ENCODE measurements at regions not wholly inside any gene's neighbourhood (a gene's known extent, or its start where the extent isn't known, plus 50 kb on each side); places are given as distances from the start of the nearest gene placed in this dataset.
"Not testable (repeated sequence)": the region's sequence is repeated elsewhere in the genome, so short reads cannot be mapped to it uniquely, and the experiment has no call there.

DNA sequence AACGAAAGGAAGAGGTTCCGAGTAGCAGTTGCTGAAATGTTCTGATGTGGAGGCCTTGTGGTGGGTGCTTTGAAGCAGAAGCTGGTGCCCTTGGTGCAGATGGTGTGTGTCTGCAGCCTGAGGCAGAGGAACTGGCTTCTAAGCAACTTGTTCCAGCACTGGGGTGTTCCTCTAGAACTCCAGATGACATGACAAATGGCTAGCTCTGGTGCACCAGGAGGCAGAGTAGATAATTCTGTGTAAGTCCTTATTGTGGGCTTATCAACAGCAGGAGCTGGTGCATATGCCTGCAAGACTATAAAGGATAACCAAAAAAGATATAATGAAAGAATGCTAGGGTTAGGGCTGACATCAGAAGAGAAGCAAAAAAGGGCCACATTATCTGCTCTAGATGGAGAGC is 76.5 kb downstream of the ARL5B start:
- DNase-seq = no peak

DNA sequence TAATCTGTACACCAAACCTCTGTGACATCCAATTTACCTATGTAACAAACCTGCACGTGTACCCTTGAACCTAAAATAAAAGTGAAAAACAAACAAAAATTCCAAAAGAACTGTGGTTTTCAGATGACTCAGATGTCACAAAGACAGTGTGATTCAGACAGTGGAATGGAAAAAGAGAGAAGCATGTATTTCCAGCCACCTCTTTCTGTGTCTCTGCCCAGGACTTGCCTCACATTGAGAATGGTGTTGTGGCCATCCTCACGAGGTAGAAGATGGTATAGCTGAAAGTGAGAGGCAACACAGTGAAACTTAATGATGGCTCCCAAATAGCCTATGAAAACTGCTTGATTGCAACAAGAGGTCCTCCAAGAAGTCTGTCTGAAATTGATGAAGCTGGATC is 78.0 kb downstream of the ARL5B start:
- DNase-seq = no peak

DNA sequence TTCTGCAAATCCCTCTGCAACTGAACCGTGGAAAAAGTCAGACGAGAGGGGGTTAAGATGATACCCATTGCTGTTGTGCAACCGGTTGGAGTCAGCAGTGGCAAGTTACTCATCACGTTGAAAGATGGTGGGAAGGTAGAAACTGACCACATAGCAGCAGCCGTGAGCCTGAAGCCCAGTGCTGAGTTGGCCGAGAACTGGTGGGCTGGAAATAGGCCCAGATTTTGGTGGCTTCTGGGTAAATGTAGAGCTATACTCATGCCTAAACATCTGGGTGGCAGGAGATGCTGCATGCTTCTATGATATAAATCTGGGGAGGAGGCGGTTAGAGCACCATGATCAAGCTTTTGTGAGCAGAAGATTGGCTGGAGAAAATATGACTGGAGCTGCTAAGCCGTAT is 78.6 kb downstream of the ARL5B start:
- no peak for DNase-seq

DNA sequence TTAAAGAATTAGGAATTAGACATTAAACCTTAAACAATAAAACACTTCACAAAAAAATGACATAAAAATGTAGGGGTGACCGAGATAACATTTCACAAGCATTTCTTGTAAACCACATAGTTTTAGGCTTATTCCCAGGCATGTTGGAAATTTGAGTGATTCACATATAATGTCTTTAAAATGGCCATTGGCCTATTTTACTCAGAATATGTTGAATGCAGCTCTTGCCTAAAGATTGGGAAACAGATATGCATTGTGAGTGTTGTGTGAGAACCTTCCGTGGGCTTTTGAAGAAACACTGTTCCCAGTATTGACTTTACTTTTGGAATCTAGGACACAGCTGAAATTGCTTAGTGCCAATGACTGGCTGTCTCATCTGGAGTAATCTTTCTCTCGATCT is 79.6 kb downstream of the ARL5B start:
- no peak for DNase-seq

DNA sequence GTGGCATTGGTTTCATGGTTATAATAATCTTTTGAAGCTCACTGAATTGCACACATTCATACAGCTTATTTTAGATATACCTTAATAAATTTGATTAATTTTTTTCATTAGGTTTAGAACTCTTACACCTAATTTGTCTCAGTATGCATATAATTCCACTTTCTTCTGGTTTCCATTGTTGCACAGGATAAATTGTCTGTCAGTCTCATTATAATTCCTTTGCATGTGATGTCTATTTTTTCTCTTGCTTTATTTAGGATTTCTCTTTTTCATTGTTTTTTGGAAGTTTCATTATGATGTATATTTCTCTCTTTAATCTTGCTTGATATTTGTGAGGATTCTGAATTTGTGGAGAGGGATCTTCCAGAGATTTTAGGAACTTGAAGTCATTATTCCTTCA is 84.7 kb downstream of the ARL5B start:
- no peak for DNase-seq

DNA sequence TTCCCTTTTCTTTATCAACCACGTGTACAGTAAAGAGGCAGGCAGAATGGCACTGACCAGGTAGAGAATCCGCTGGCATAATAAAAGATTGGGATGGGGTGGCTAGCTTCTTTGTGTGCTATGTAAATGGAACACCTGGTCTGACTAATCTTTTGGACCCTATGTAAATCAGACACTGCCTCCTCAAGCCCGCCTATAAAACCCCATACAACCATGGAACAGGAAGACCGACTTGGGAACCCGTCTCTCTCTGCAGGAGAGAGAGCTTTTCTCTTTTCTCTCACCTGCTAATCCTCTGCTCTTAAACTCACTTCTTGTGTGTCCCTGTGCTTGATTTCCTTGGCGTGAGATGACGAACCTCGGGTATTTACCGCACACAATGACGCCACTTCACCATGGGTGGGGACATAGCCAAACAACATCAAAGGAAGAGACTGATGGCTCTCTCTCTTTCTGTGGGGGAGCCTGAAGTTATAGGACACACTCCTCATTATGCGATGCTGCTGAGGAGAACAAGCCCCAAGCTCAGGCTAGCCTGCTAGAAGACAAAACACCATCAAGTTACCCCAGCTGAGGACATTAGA is 94.2 kb downstream of the ARL5B start:
- DNase-seq = peak; percentile 73

DNA sequence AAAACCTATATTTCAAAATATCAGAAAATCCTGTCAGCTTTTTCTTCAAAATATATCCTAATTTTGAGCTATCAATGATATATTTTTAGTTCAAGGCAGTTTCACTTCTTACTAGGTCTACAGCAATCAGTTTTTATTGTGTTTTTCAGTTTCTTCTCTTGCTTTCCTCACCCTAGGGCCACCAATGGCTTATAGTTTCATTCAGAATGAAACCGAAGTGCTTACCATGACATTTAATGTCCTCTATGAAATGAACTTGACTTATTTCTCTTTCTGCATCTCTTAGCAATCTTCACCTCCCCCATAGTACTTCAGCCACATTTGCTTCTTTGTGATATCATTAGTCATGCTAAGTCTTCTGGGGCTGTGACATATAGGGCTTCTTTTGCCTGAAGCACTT is 100.3 kb downstream of the ARL5B start:
- no peak for DNase-seq

DNA sequence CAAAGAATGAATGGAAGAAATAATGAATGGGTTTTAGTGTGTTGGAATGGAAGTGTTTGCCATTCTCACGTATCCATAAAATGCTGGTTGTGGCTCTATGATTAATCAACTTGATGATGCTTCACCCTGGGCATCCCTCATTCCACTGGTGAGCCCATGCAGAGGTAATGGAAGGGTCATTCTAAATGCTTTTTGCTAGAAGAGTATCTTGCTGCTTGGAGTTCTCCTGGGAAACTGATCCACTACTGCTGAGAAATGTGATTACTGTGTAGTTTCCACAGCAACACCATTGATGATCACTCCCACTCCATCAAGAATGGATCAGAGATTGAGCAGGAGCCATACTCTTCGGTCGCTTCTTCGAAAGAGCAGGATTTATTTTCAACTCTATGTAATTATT is 101.6 kb downstream of the ARL5B start:
- DNase-seq = no peak

DNA sequence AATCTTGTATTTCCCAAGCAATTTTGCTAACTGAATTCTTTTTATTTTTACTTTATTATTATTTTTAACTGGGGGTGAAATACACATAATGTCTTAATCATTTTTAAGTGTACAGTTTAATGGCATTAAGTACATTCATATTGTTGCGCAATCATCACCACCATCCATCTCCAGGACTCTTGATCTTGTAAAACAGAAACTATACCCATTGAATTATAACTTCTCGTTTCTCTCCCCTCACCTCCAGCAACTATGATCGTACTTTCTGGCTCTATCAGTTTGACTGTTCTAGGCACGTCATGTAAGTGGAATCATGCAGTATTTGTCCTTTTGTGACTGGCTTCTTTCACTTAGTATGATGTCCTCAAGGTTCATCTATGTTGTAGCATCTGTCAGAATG is 108.8 kb downstream of the ARL5B start:
- no peak for DNase-seq

DNA sequence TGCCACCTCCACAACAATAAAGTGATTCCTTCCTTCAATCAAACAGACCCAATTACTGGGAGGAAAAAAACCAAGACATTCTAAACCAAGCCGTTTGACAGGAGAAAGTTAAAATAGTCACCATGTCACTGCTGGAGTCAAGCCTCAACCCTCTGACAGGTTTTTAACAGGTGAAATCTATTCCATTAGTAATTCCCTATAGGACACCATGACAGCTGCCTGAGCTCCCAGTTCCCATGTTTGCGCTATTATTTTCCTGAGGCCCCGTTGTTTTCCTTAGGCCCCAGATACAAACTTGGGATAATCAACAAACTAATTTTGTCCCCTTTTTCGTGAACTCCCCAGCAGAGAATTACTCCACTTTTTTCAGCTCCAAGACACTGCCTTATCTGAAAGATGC is 113.9 kb downstream of the ARL5B start:
- no peak for DNase-seq

DNA sequence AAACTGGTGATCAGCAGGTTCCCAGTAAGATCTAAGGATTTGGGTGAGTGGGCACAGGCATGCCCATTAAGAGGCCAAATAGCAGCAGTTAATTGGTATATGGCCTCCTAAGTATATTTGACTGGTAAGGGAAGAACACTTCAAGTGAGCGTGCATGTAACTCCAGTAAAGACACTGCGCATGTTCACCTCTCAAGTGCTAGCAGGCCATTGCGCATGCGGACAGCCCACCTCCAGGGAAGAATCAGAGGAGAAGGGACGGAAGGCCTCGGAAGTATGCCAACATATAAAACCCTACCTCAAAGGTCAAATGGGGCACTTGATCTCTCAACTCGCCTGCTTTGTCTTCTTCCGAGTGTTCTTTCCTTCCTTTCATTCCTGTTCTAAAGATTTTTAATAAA is 118.0 kb downstream of the ARL5B start:
- DNase-seq = no peak

DNA sequence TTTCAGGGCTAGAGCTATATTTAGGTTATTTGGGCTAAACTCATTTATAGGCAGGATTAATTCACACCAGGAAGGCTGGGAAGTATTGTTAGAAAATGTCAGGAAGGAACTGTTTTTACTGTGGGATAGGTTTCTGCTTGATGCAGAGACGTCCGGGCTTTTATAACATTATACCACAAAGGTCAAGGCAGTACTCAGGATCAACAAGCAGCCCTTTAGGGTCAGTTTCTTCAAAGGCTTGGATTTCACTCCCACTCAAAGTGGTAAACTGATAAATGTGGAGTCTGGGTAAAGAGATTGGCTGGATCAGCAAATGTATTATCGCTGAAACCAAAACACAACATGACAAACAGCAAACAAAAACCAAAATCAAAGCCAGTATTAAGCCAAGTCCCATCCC is 127.2 kb downstream of the ARL5B start:
- no peak for DNase-seq

DNA sequence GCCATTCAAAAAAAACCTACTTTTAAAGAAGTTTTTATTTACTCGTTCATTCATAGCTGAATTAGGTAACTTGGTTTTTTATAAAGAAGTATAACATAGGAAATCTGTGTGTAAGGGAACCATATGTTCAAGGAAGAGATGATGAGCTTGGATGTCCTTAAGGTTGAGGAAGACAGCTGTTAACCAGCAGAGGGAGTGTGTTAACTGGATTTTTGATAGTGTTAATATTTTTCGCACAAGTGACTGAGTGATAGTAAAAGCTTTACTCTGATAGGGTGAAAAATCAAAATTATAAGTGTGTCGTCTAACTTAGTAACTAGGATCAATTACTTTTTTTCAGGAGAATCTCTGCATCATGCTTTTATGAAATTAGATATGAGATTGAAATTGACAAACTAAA is 134.7 kb downstream of the ARL5B start:
- peak; percentile 42 to 72 for DNase-seq

DNA sequence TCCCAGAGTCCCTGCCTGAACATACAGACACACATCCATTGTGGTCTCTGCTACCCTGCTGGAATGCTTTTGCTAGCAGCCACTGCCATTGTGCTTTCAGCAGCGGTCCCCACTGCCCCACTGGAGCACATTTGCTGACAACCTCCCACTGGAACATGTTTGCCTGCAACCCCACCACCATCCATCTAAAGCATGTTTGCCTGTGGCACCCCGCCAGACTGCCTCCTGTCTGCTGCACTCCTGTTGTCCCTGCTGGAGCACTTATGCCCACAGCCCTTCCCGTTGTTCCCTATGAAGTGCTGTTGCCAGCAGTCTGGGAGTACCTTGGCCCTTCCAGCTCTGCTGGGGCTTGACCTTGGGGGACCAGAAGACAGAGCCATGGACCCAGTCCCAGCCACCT is 136.3 kb downstream of the ARL5B start:
- DNase-seq = no peak

DNA sequence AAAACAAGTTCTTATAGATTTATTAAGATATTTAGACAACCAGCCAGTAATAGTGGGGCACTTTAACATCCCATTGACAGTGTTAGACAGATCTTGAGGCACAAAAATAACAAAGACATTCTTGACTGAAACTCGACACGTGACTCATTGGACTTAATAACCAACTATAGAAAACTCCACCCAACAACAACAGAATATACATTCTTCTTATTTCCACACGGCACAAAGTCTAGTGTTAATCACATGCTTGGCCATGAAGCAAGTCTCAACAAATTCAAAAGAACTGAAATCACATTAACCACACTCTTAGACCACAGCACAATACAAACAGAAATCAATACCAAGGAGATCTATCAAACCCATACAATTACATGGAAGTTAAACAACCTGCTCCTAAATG is 138.1 kb downstream of the ARL5B start:
- no peak for DNase-seq

DNA sequence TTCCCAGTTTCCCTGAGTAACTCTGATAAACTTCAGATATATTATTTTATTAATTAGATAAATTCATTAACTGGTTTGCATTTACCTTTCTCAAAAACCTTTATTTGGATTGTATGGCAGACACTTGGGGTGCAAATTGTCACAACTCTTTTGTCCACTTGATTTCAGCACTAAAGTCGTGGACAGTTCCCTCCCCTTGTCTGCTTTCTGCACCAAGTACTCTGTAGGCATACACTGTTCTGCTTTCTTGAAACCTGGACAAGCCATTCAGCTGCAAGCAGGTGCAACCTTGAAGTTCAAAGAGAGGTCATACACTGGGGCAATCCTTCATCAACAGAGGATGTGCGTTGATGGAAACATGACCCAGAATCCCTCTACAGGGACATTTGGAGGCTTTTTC is 162.9 kb downstream of the ARL5B start:
- no peak for DNase-seq

DNA sequence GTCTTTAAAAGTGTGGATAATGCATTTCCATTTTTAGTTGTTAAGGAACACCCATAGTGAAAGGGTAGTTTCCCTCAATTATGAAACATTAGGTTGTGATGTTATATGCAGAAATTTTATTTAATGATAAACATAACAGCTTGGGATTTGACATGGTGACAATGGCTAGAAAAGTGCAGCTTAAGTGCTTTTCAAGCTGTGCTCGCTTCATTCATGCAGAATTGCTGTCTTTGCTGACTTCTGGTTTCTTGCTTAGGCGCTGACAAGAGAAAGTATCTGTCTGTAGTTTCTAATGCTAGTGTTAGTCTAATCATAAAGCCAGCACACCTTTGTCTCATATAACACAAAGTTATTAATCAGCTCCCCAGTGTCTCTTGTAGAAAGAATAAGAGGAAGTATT is 170.0 kb downstream of the ARL5B start:
- no peak for DNase-seq

DNA sequence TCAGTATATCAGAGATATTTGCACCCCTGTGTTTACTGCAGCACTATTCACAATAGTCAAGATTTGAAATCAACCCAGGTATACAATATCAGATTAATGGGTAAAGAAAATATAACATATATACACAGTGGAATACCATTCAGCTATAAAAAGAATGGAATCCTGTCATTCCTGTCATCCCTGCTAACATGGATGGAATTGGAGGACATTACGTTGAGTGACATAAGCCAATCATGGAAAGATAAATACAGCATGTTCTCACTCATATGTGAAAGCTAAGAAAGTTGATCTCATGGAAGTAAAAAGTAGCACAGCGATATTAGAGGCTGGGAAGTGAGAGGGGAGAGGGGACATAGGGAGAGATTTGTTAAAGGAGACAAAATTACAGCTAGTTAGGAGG is 171.0 kb downstream of the ARL5B start:
- DNase-seq = no peak

DNA sequence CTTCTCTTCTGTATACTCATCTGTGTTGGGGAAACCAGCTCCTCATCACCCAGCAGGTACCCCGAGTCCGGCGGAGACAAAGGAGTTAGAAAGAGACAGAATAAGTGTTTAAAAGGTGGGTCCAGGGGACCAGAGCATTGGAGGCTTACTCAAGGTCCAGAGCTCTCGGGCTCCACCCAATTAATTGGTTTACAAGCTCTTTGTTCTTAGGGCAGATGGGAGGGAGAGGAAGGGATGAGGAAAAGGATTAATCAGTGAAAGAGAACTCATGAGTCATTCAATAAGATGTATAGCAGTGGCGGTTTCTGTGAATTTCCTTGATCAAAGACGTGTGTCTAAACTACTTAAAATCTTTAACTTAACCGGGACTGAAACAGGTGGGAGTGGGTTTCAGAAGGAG is 192.0 kb upstream of the MALRD1 start:
- not testable (repeated sequence) for DNase-seq

DNA sequence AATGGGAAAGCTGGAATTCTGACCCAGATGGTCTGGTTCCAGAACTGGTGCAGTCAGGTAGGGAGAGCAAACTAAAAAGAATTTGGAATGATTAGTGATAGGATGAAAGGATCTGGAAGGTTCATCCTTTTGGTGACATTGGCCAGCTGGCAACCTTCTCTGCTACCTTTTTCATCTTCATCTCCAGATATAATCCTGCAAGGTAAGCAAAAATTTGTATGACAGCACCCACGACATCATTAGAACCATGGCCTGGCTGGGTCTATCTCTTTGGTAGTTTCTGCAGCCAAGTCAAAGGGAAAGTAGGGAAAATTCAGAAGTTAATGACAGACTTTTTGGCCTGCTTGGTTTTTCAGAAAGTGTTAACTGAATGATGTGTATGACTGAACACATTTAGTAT is 188.9 kb upstream of the MALRD1 start:
- DNase-seq = no peak

DNA sequence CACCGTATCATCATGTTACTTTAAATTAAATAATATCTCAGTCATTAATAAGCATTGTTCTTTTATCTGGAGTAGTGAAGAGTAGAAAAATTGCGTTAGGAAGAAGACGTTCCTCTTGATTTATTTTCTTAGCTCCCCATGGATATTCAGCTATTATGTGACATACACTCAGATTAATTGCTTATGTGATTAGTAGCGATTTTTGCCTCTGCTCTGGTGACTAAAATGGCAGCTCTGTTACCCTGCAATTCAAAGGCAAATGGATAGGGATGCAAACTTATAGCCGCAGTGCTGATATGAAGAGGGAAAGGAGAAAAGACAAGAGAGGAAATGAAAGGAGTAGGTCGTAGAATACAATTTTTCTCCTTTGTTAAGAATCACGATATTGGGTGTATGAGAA is 188.4 kb upstream of the MALRD1 start:
- DNase-seq = no peak

DNA sequence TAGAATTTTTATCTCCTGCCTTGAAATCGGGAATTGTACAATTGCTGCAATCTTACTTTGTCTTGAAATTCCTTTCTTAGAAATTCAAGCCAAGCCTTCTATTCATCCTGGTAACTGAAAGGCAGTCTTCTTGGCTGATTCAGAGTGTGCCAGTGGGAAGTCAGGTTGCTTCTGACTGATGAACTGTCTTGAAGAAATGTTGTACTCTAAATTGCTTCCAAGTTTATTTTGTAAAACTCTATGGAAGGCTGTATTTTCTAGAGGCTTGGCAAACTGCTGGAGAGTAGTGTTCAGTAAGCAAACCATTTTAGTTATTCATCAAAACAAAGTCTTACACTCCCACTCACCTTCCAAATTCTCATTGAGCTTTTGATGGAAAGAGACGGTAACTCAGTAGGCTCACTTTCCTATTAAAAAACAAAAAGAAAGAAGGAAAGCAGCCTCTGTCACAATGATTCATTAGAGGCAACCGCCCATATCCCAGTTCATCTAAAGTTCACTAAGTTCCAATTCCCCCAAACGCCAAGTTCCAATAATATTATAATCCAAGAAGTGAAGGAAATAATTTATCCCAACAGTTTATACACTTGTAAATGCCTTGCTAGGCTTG is 187.9 kb upstream of the MALRD1 start:
- no peak for DNase-seq

DNA sequence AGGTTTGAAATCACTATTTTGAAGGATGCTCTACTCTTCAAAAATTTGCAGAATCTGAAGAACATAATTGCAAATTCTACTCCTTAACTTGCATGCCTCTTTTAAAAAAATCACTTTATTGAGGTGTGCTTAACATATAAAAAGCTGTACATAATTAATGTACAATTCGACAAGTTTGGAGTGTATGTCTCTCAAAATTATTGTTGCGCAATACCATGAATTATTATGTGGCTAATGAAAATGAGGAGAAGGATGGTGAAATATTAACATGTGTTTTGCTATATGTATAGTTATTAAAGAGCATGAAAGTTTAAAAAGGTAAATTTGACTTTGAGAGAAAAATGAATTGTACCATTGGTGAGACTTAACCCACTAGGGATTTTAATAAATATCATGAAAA is 187.2 kb upstream of the MALRD1 start:
- DNase-seq = no peak

DNA sequence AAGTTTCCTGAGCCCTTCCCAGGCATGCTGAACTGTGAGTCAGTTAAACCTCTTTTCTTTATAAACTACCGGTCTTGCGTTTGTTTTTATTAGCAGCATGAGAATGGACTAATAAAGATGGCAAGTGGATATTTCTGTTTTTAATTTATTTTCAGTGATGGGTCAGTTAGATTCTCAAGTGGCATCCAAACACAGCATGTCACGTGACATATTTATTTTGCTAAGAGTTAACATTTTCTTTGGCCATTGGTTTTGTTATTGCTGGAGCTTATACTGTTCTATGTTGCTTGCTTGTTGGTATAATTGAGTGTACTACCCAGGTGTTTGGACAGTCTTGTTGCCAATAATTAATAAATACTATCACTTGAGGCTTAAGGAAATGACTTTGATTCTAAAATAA is 181.7 kb upstream of the MALRD1 start:
- no peak for DNase-seq

DNA sequence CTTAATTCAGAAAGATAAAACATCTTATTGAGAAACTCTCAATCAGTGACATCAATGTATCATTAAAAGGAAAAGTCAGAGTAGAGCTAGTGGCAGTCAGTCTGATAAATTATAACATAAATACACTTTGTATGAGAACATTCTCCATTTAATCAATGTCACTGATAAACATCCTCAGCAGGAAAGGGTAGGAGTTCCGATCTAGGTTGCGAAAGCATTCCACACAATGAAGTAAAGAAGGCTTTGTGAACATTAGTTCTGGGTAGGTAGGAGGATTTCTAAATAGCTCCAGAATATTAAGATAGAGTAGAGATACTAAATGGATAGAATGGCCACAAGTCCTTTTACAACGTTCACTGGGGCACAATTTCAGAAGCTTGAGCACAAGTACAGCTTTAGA is 179.7 kb upstream of the MALRD1 start:
- no peak for DNase-seq

DNA sequence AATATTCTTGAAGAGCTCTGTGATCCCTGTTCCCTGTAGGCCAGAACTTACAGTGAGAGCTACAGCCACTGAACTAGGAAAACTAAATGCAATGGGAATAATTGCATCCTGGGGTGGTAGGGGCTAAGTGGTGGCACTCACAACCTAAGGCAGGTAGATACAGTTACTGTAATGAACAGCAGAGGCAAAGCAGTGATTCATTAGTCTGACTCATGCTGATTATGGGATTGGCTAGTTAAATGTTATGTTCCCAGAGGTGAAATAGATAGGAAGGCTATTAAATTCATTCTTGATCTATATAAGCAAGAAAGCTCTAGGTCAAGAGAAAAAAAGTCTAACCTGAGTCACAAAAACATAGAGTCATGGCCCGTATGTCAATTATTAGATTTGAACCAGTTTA is 173.1 kb upstream of the MALRD1 start:
- no peak for DNase-seq

All from NCI-H526 (cell line).